ENCODE measurements at regions not wholly inside any gene's neighbourhood (a gene's known extent, or its start where the extent isn't known, plus 50 kb on each side); places are given as distances from the start of the nearest gene placed in this dataset.

GRCh38 chr11:112583261-112583893 lies 322.7 kb upstream of the PLET1 start:
- TF ChIP-seq CTCF (IDR thresholded peaks at IDR 0.05) (no peak), POLR2A (IDR thresholded peaks at IDR 0.05) (no peak)

All from testis (tissue), 2 donors.